SJCRH30 (cell line): ENCODE measurements at regions not wholly inside any gene's neighbourhood (a gene's known extent, or its start where the extent isn't known, plus 50 kb on each side); places are given as distances from the start of the nearest gene placed in this dataset.
"Not testable (repeated sequence)": the region's sequence is repeated elsewhere in the genome, so short reads cannot be mapped to it uniquely, and the experiment has no call there.

ENCODE experiments used
- DNase-seq, 2 experiments: peaks; one replicate each; pipeline ENCODE4 v3.0.0-alpha.2; 2015 to 2020
- H3K27ac ChIP-seq: fragments of 250-450 bp; sonication (Bioruptor Pico); 2 replicates; pipeline ENCODE4 v1.5.1; 2020; ENCODE audit warnings: mild to moderate bottlenecking, moderate library complexity
- H3K27me3 ChIP-seq: fragments of 250-450 bp; sonication (Bioruptor Pico); 2 replicates; pipeline ENCODE4 v1.5.1; 2020; ENCODE audit warnings: mild to moderate bottlenecking, moderate library complexity
- H3K36me3 ChIP-seq: fragments of 250-450 bp; sonication (Bioruptor Pico); 2 replicates; pipeline ENCODE4 v1.5.1; 2020; ENCODE audit warnings: mild to moderate bottlenecking, moderate library complexity
- H3K4me1 ChIP-seq: fragments of 250-450 bp; sonication (Bioruptor Pico); 2 replicates; pipeline ENCODE4 v1.5.1; 2020; ENCODE audit warnings: mild to moderate bottlenecking, moderate library complexity
- H3K4me3 ChIP-seq: fragments of 250-450 bp; sonication (Bioruptor Pico); 2 replicates; pipeline ENCODE4 v1.5.1; 2020; ENCODE audit warnings: mild to moderate bottlenecking, moderate library complexity
- H3K9me3 ChIP-seq: fragments of 250-450 bp; sonication (Bioruptor Pico); replicated peaks from 2 replicates; pipeline ENCODE4 v1.5.1; 2020; ENCODE audit warnings: mild to moderate bottlenecking, moderate library complexity

GRCh38 chr19:21608571-21608970 is 103.2 kb downstream of the ZNF429 start:
- H3K4me3 ChIP-seq = no peak overlapping the region
- H3K4me1 ChIP-seq = no peaks in the 10 kb centered on the region
- H3K27ac ChIP-seq = no peak overlapping the region
- H3K27me3 ChIP-seq = no peaks in the 10 kb centered on the region
- no peak for DNase-seq
- no peaks in the 10 kb centered on the region for H3K9me3 ChIP-seq
- H3K36me3 ChIP-seq = no peaks in the 10 kb centered on the region

GRCh38 chr19:21607449-21607848 is 102.0 kb downstream of the ZNF429 start:
- no peak for DNase-seq
- Histone ChIP-seq H3K4me3 (no peak overlapping the region), H3K27me3 (no peaks in the 10 kb centered on the region), H3K4me1 (no peaks in the 10 kb centered on the region), H3K27ac (no peak overlapping the region), H3K36me3 (no peaks in the 10 kb centered on the region), H3K9me3 (no peaks in the 10 kb centered on the region)

GRCh38 chr19:21607011-21607410 is 101.6 kb downstream of the ZNF429 start:
- not testable (repeated sequence) for H3K4me3 ChIP-seq, H3K36me3 ChIP-seq, H3K27ac ChIP-seq, H3K9me3 ChIP-seq, DNase-seq, H3K27me3 ChIP-seq, H3K4me1 ChIP-seq

GRCh38 chr19:21606326-21606725 is 100.9 kb downstream of the ZNF429 start:
- H3K27me3 ChIP-seq, H3K27ac ChIP-seq, H3K36me3 ChIP-seq, DNase-seq, H3K9me3 ChIP-seq, H3K4me3 ChIP-seq, H3K4me1 ChIP-seq: not testable (repeated sequence)

- Histone ChIP-seq H3K27ac (no peak overlapping the region), H3K9me3 (no peaks in the 10 kb centered on the region), H3K4me1 (no peaks in the 10 kb centered on the region), H3K27me3 (no peaks in the 10 kb centered on the region), H3K36me3 (no peaks in the 10 kb centered on the region), H3K4me3 (peak overlapping the region; percentile 54)
- DNase-seq = no peak
Observed at GRCh38 chr19:21604951-21605476, 99.6 kb downstream of the ZNF429 start.
